H9 (cell line): ENCODE measurements at regions not wholly inside any gene's neighbourhood (a gene's known extent, or its start where the extent isn't known, plus 50 kb on each side); places are given as distances from the start of the nearest gene placed in this dataset.
A peak's percentile ranks its signal among the peaks of the same experiment; 100 is the strongest.

Experiments
- DNase-seq: peaks from one replicate; pipeline ENCODE4 v3.0.0-alpha.2; 2017
- H2AFZ ChIP-seq: one replicate; pipeline ENCODE4 v1.6.1; 2013; ENCODE audit warnings: mild to moderate bottlenecking, low read length, control low read depth, moderate library complexity
- H2AK5ac ChIP-seq: 2 replicates; pipeline ENCODE4 v1.6.1; 2013; ENCODE audit warnings: low read length, control low read depth, mixed read lengths; ENCODE audit not compliant: insufficient read length
- H2BK120ac ChIP-seq: one replicate; pipeline ENCODE4 v1.6.1; 2013; ENCODE audit warnings: low read depth, mild to moderate bottlenecking, low read length, control low read depth, inconsistent platforms; ENCODE audit not compliant: poor library complexity, severe bottlenecking
- H2BK12ac ChIP-seq: 2 replicates; pipeline ENCODE4 v1.6.1; 2013; ENCODE audit warnings: low read length, control low read depth, mixed read lengths, low read depth; ENCODE audit not compliant: insufficient read length
- H2BK15ac ChIP-seq: 2 replicates; pipeline ENCODE4 v1.6.1; 2013; ENCODE audit warnings: low read depth, low read length, control low read depth
- H2BK20ac ChIP-seq: one replicate; pipeline ENCODE4 v1.6.1; 2013; ENCODE audit warnings: low read depth, mild to moderate bottlenecking, low read length, control low read depth, inconsistent platforms; ENCODE audit not compliant: poor library complexity, severe bottlenecking
- H2BK5ac ChIP-seq: 2 replicates; pipeline ENCODE4 v1.6.1; 2013; ENCODE audit warnings: low read length, control low read depth, mixed read lengths; ENCODE audit not compliant: insufficient read length
- H3K14ac ChIP-seq: 2 replicates; pipeline ENCODE4 v1.6.1; 2013; ENCODE audit warnings: low read length, control low read depth; ENCODE audit not compliant: insufficient read depth
- H3K18ac ChIP-seq: 2 replicates; pipeline ENCODE4 v1.6.1; 2013; ENCODE audit warnings: low read depth, mild to moderate bottlenecking, mixed read lengths, low read length, control low read depth; ENCODE audit not compliant: insufficient read length
- H3K23ac ChIP-seq: 2 replicates; pipeline ENCODE4 v1.6.1; 2013; ENCODE audit warnings: low read length, control low read depth, mixed read lengths, low read depth; ENCODE audit not compliant: insufficient read length
- H3K23me2 ChIP-seq: 2 replicates; pipeline ENCODE4 v1.6.1; 2013; ENCODE audit warnings: low read depth, mild to moderate bottlenecking, mixed read lengths, low read length, control low read depth; ENCODE audit not compliant: insufficient read length, poor library complexity, severe bottlenecking
- H3K27ac ChIP-seq: 2 replicates; pipeline ENCODE4 v1.5.1; 2013; ENCODE audit warnings: low read length, control low read depth, mixed read lengths, low read depth; ENCODE audit not compliant: insufficient read length
- H3K27me3 ChIP-seq: 2 replicates; pipeline ENCODE4 v1.6.1; 2013; ENCODE audit warnings: low read length, control low read depth, inconsistent platforms; ENCODE audit not compliant: insufficient read depth
- H3K4ac ChIP-seq: 2 replicates; pipeline ENCODE4 v1.6.1; 2013; ENCODE audit warnings: low read depth, mild to moderate bottlenecking, control low read depth, inconsistent platforms, low read length, moderate library complexity
- H3K4me1 ChIP-seq: 2 replicates; pipeline ENCODE4 v1.6.1; 2013; ENCODE audit warnings: low read length, control low read depth, inconsistent platforms; ENCODE audit not compliant: insufficient read depth
- H3K4me2 ChIP-seq: 2 replicates; pipeline ENCODE4 v1.6.1; 2013; ENCODE audit warnings: low read length, control low read depth, mixed read lengths; ENCODE audit not compliant: insufficient read length, insufficient read depth
- H3K56ac ChIP-seq: 2 replicates; pipeline ENCODE4 v1.6.1; 2013; ENCODE audit warnings: low read depth, mild to moderate bottlenecking, mixed read lengths, low read length, control low read depth; ENCODE audit not compliant: insufficient read length
- H3K79me1 ChIP-seq: 2 replicates; pipeline ENCODE4 v1.6.1; 2013; ENCODE audit warnings: low read depth, mild to moderate bottlenecking, moderate library complexity, low read length, control low read depth, inconsistent platforms; ENCODE audit not compliant: insufficient read depth, poor library complexity, severe bottlenecking
- H3K79me2 ChIP-seq: 2 replicates; pipeline ENCODE4 v1.6.1; 2013; ENCODE audit warnings: low read length, control low read depth, inconsistent platforms; ENCODE audit not compliant: insufficient read depth
- H3K9ac ChIP-seq: 2 replicates; pipeline ENCODE4 v1.6.1; 2013; ENCODE audit warnings: low read length, control low read depth, mixed read lengths; ENCODE audit not compliant: insufficient read length; ENCODE audit errors: extremely low read depth
- H3K9me3 ChIP-seq: one replicate; pipeline ENCODE4 v1.6.1; 2013; ENCODE audit warnings: low read depth, low read length, inconsistent platforms; ENCODE audit not compliant: control insufficient read depth
- H3T11ph ChIP-seq: one replicate; pipeline ENCODE4 v1.6.1; 2013; ENCODE audit warnings: mild to moderate bottlenecking, low read length, control low read depth, inconsistent platforms
- H4K20me1 ChIP-seq: one replicate; pipeline ENCODE4 v1.6.1; 2013; ENCODE audit not compliant: control insufficient read depth, insufficient read length, insufficient read depth
- H4K5ac ChIP-seq: 2 replicates; pipeline ENCODE4 v1.6.1; 2013; ENCODE audit warnings: low read depth, mild to moderate bottlenecking, mixed read lengths, low read length, control low read depth; ENCODE audit not compliant: insufficient read length
- H4K8ac ChIP-seq: replicated peaks from 2 replicates; pipeline ENCODE4 v1.6.1; 2013; ENCODE audit warnings: low read length, control low read depth, mixed read lengths, low read depth; ENCODE audit not compliant: insufficient read length
- H4K91ac ChIP-seq: 2 replicates; pipeline ENCODE4 v1.6.1; 2013; ENCODE audit warnings: low read depth, mild to moderate bottlenecking, moderate library complexity, mixed read lengths, low read length, control low read depth; ENCODE audit not compliant: insufficient read length
- H3K27ac Mint-ChIP-seq, 3 experiments: 2 replicates in 2 of 3; 3 replicates in 1 of 3; pipeline ENCODE4 v1.8.0; 2020 to 2021; ENCODE audit warnings: mixed read lengths in 3 of 3, mild to moderate bottlenecking in 1 of 3, moderate library complexity in 1 of 3
- H3K27me3 Mint-ChIP-seq: 2 replicates; pipeline ENCODE4 v1.8.0; 2021; ENCODE audit warnings: low read depth, mild to moderate bottlenecking, moderate library complexity, mixed read lengths
- H3K36me3 Mint-ChIP-seq, 3 experiments: 2 replicates in 2 of 3; 3 replicates in 1 of 3; pipeline ENCODE4 v1.8.0; 2020 to 2021; ENCODE audit warnings: low read depth in 3 of 3, mixed read lengths in 3 of 3; ENCODE audit not compliant: insufficient read depth in 1 of 3
- H3K4me1 Mint-ChIP-seq, 2 experiments: 2 replicates each; pipeline ENCODE4 v1.8.0; 2020; ENCODE audit warnings: mixed read lengths in 2 of 2
- H3K4me3 Mint-ChIP-seq, 2 experiments: 2 replicates in 1 of 2; 3 replicates in 1 of 2; pipeline ENCODE4 v1.8.0; 2020 to 2021; ENCODE audit warnings: mild to moderate bottlenecking in 2 of 2, mixed read lengths in 2 of 2, moderate library complexity in 1 of 2
- H3K9me3 Mint-ChIP-seq, 2 experiments: 2 replicates in 1 of 2; 3 replicates in 1 of 2; pipeline ENCODE4 v1.8.0; 2020; ENCODE audit warnings: mild to moderate bottlenecking in 2 of 2, mixed read lengths in 2 of 2, moderate library complexity in 1 of 2
- WGBS: extraction: QIAGEN DNeasy Blood & Tissue Kit; methylation state at CpG from one replicate; pipeline ENCODE4 v1.1.7; 2013; ENCODE audit warnings: missing lambda C conversion rate, low lambda C conversion rate, mixed read lengths; ENCODE audit not compliant: insufficient read length; ENCODE audit errors: extremely low coverage; 5-methylcytosine and 5-hydroxymethylcytosine counted together
- TF ChIP-seq, protein P1 (sequence below): fragments of 200-600 bp; sonication (generic); conservative IDR thresholded peaks from 3 replicates; pipeline ENCODE4 v1.8.0; 2021; ENCODE audit warnings: antibody characterized with exemption, mild to moderate bottlenecking

DNA sequence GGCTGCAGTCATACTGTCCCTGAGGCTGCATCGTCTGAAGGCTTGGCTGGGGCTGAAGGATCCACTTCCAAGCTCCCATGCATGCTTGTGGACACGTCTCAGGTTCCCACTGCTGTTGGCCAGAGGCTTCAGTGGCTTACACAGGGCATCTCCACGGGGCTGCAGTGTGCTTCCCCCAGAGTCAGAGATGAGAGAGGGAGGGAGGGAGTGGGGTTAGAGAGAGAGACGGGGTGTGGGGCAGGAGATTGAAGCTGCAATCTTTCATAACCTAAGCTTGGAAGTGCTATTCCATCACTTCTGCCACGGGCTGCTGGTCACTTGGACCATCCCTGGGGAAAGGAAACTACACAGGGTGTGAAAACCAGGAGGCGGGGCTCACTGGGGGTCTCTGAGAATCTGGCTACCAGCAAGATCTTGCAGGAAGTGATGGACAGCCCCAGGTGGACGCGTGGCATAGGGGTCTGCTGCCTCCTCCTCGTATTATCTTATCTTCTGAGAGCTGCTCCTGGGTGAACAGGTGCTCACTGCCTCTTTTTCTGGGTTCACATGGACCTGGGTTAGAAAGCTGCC, 63.0 kb upstream of the MYEOV start:
- Histone ChIP-seq H3K27ac (no peak overlapping the region), H3K79me1 (no peaks in the 10 kb centered on the region), H4K20me1 (no peaks in the 10 kb centered on the region), H3K23ac (no peak overlapping the region), H3K56ac (no peak overlapping the region), H3K4me2 (no peak overlapping the region), H3K9ac (no peak overlapping the region), H2BK12ac (no peak overlapping the region), H3K27me3 (no peaks in the 10 kb centered on the region), H3K18ac (no peak overlapping the region), H3K4ac (no peak overlapping the region), H2BK5ac (no peak overlapping the region), H2BK20ac (no peak overlapping the region), H2BK15ac (no peak overlapping the region), H4K8ac (no peak overlapping the region), H3K23me2 (no peaks in the 10 kb centered on the region), H3T11ph (no peak overlapping the region), H2AFZ (no peak overlapping the region), H3K14ac (0 out of 2 replicates have a peak overlapping the region, but pooled peaks have one; percentile 61), H3K79me2 (no peaks in the 10 kb centered on the region), H2AK5ac (no peak overlapping the region), H4K5ac (no peak overlapping the region), H3K9me3 (no peaks in the 10 kb centered on the region), H2BK120ac (no peak overlapping the region), H4K91ac (no peak overlapping the region), H3K4me1 (no peaks in the 10 kb centered on the region)
- no peaks in the 10 kb centered on the region; a peak in 1 of 4 replicates for H3K4me1 Mint-ChIP-seq
- H3K36me3 Mint-ChIP-seq: no peaks in the 10 kb centered on the region; a peak in 1 of 7 replicates
- no peak overlapping the region for H3K4me3 Mint-ChIP-seq
- peaks cover 32% of the 10 kb centered on the region for H3K27me3 Mint-ChIP-seq
- no peaks in the 10 kb centered on the region; a peak in 3 of 5 replicates for H3K9me3 Mint-ChIP-seq
- no CpG with 5 or more reads among the region's 9 CpGs for WGBS
- DNase-seq: peak; percentile 12
- TF ChIP-seq, protein P1, sequence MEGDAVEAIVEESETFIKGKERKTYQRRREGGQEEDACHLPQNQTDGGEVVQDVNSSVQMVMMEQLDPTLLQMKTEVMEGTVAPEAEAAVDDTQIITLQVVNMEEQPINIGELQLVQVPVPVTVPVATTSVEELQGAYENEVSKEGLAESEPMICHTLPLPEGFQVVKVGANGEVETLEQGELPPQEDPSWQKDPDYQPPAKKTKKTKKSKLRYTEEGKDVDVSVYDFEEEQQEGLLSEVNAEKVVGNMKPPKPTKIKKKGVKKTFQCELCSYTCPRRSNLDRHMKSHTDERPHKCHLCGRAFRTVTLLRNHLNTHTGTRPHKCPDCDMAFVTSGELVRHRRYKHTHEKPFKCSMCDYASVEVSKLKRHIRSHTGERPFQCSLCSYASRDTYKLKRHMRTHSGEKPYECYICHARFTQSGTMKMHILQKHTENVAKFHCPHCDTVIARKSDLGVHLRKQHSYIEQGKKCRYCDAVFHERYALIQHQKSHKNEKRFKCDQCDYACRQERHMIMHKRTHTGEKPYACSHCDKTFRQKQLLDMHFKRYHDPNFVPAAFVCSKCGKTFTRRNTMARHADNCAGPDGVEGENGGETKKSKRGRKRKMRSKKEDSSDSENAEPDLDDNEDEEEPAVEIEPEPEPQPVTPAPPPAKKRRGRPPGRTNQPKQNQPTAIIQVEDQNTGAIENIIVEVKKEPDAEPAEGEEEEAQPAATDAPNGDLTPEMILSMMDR: no peak
- peak overlapping the region in 1 of 3 experiments; percentile 66; a peak in 1 of 7 replicates for H3K27ac Mint-ChIP-seq
